NCI-H2029 treated with DMSO at 0.1 percent for 48 hours (cell line): ENCODE measurements at regions not wholly inside any gene's neighbourhood (a gene's known extent, or its start where the extent isn't known, plus 50 kb on each side); places are given as distances from the start of the nearest gene placed in this dataset.
A peak's percentile ranks its signal among the peaks of the same experiment; 100 is the strongest.
"Not testable (repeated sequence)": the region's sequence is repeated elsewhere in the genome, so short reads cannot be mapped to it uniquely, and the experiment has no call there.

ENCODE experiments used
- DNase-seq: peaks from one replicate; lab custom pipeline; 2025; lab: John Stamatoyannopoulos, UW

GRCh38 chr5:71821029-71821428 lies 102.0 kb downstream of the CARTPT start:
- no peak for DNase-seq

GRCh38 chr5:71822065-71822464 lies 103.0 kb downstream of the CARTPT start:
- DNase-seq = not testable (repeated sequence)

DNA sequence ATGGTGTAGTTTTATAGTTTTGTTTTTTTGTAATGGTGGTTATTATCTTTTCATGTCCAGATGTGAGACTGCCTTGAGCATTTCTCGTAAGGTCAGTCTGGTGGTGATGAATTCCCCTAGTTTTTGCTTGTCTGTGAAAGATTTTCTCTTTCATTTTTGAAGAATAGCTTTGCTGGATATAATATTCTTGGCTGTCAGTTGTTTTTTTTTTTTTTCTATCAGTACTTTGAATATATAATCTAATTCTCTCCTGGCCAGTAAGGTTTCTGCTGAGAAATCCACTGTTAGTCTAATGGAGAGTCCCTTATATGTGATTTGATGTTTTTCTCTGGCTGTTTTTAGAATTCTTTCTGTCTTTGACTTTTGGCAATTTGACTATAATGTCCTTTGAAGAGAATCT lies 106.9 kb downstream of the CARTPT start:
- DNase-seq = no peak

DNA sequence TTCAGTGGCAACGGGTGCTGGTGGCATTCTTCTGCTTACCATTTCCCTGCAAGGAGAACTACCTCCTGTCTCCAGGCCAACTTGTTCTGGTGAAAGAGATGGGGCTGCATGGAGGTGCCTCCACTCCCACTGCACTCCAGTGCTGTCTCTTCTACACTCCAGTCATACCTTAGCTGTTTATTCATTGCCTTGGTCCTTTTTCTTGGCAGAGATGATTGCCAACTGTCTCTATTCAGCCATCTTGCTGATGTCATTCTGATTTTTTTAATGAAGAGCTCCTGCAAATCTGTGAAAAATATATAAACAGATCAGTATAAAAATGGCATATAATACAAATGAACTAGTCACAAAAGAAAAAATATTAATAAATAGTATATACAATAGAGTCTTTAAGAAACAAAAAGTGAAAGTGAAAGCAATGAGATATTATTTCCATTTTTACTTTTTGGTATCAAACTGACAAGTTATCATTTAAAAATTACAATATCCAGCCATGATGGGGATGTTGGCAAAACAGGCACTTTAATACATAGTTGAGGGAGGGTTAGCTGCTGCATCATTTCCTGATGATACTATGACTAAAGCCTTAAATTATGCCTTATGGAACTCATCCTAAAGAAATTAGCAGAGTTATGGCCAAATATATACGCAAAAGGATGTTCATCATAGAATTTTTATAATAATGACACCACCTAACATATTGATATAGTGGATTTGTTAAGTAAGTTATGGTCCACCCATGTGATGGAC lies 109.4 kb downstream of the CARTPT start:
- no peak for DNase-seq

DNA sequence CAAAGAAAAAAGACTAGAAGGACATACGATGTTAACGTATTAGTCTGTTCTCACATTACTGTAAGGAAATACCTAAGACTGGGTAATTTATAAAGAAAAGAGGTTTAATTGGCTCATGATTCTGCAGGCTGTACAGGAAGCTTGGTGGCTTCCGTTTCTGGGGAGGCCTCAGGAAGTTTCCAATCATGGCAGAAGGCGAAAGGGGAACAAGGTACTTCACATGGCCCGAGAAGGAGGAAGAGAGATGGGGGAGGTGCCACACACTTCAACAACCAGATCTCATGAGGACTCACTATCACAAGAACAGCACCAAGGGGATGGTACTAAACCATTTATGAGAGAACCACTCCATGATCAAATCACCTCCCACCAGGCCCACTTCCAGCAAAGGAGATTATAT lies 110.1 kb downstream of the CARTPT start:
- no peak for DNase-seq

DNA sequence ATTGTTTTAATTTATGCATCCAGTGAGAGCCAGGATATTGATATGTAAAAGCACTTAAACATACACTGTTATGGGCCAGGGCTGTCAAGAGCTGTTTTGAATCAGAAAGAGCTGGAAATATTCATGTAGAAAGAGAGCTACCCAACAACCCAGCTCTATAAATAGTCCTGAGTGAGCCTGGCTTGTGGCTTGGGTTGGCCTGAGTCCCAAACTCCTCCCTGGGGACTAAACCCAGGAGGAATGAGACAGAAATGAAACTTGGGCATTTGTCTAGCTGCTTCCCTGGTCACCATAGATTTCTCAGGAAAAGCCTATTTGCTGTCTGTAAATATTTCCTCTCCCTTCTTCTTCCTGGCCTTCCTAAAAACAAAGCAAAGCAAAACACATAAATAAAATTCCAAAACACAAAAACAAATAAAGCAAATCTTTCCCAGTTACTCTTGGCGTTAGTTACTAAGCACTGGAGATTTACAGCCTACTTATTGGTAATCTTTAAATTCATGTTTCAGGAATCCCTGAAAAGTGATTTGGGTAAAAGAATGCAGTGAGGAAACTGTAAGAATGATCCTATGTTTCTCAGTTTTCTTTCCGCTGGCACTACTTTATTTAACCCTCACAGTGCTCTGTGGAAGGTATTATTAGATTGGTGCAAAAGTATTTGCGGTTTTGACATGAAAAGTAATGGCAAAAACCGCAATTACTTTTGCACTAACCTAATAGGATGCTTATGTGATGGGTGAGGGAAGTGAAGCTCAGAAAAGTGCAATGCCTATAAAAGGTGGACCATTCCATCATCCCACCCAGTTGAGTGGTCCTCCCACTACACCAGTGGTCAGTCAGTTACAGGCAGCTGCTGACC lies 111.8 kb downstream of the CARTPT start:
- peak; percentile 61 for DNase-seq

DNA sequence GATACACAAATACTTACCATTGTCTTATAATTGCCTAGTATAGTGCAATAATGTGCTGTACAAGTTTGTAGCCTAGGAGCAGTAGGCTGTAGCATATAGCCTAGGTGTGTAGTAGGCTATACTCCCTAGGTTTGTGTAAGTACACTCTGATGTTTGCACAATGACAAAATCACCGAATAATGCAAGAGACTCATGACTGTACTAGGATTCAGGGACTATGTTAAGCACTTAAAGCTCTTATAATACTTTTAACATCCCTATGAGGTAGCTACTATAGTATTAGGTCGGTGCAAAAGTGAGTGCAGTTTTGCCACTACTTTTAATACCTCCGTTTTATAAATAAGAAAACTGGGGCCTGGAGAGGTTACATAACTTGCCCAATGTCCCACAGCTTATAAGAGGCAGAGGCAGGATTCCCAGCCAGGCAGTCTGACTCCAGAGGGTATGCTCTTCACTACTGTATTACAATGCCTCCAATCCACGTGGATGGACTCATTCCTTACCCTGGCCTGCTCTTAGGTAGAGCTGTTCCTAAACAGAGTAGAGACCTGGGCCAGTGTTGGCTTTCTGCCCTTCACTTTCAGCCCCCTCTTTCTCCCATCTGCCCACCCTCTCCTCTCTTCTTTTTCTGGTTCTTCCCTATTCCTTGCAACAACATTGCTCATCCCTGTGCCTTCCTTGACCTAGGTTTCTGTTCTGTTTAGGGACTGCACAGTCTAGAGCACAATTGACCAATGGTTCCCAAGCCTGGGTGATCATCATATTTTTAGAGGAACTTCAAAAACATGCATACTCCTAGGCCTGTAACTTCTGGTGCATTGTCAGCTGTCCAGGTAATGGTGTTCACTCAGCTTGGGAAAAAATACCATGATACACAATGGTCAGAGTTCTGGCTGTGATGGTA lies 114.0 kb downstream of the CARTPT start:
- DNase-seq = no peak

- no peak for DNase-seq
Observed at GRCh38 chr5:71834601-71835000, 115.5 kb downstream of the CARTPT start.

DNA sequence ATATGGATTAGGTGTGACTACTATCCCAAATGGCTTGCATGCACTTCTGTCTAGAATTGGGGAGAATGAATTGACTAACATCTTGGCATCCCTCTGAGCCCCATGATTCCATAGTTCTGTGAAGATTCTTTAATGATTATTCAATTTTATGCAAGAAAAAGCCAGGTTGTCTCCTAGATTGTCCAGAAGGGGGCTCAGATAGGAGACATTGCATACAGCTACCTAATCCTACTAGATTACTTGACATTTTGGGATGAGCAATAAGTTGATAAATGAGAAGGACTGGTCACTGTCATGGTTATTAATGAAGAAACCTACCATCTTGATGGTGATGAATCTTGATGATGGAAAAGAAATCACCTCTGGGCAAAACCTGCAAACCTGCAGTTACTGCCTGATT lies 117.0 kb downstream of the CARTPT start:
- no peak for DNase-seq

DNA sequence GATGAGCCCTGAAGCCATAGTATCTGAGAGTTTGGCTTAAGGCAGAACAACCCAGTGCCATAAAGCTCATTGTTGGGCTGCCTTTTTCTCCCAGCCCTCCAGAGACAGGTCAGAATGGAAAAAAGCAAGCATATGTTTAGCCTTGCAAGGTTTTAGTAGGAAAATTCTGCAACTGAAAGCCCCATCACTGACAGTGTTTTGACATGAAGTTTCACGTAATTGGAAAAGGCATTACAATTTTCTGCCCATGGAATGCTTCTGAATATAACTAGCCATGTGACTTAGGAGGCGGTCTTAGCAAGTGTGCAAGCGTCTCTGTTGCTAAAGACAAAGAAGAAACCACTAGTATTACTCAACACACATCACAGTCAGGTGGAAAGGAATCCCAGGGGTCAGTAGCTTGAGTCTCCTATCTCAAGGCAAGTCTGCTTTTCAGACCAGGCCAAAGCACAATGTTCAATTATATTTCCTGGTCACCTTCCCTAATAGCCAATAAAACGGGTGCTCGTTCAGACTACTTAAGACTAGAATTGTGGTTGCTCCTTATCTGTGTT lies 117.6 kb downstream of the CARTPT start:
- DNase-seq = no peak

GRCh38 chr5:71838286-71838685 lies 119.2 kb downstream of the CARTPT start:
- no peak for DNase-seq

GRCh38 chr5:71839096-71839884 lies 120.2 kb downstream of the CARTPT start:
- no peak for DNase-seq

DNA sequence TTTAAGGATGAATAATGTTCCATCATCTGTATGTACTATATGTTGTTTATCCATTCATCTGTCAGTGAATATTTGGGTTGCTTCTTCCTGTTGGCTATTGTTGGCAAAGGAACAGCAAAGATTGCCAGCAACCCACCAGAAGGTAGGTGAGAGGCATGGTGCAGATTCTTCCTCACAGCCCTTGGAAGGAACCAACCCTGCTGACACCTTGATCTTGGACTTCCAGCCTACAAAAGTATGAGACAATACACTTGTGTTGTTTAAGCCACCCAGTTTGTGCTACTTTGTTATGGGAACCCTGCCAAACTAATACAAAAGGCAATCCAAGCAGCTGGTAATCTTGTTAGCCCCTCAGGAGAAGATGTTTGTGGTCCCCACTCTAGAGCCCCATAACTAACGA lies 122.0 kb downstream of the CARTPT start:
- DNase-seq = no peak

- DNase-seq = no peak
Observed at GRCh38 chr5:71843111-71843510, 124.0 kb downstream of the CARTPT start.

- DNase-seq = no peak
Observed at GRCh38 chr5:71844862-71845261, 125.8 kb downstream of the CARTPT start.

- no peak for DNase-seq
Observed at GRCh38 chr5:71859515-71859914, 140.4 kb downstream of the CARTPT start.

- no peak for DNase-seq
Observed at GRCh38 chr5:71860048-71860447, 141.0 kb downstream of the CARTPT start.

DNA sequence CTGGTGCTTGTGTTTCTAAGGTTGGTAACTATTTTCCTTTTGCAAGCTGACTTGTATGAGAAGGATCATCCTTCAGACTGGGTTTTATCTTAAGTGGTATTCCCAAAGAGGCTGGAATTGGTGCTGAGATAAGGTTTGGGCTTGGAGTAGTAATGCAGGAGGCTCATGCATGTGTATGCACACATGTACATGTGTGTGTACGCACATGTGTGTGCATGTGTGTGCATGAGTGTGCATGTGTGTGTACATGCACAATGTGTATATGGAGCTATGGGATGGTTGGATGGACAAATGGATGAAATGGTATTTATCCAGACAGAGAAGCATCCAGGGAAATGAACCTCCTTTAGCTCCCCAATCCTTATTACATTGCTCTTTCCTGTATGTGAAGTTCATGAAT lies 142.6 kb downstream of the CARTPT start:
- no peak for DNase-seq

- no peak for DNase-seq
Observed at GRCh38 chr5:71862087-71862486, 143.0 kb downstream of the CARTPT start.

DNA sequence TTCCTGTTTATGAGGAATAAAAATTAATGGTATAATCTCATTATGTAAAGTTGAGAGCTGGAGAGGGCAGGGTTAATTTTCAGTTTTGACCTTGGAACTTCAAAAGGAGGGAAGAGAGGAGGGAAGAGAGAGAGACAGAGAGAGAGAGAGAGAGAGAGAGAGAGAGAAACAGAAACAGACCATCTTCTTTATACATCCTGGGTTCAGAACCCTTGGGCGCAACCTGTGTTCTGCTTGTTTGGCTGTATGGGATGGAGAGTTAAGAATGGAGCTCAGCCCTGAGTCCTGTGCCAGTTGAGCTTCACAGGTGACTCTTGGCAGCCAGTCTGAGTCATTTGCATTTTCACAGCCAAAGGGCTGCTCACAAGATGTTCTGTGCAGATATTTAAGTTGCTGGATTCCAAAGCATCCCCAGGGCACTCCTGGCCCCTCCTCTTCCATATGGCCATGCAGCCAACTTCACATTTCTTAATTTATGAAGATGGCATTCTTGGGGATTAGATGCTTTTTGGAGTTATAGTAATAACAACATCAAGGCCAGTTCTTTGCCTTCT lies 143.5 kb downstream of the CARTPT start:
- DNase-seq = no peak
